Stomach (tissue), 4 donors: ENCODE measurements at regions not wholly inside any gene's neighbourhood (a gene's known extent, or its start where the extent isn't known, plus 50 kb on each side); places are given as distances from the start of the nearest gene placed in this dataset.

ENCODE experiments used
- CTCF ChIP-seq, 7 experiments: fragments of 450-650 bp in 4 of 7; fragments of 200-600 bp in 3 of 7; sonication (generic) in 3 of 7; IDR thresholded peaks; one replicate each; pipeline ENCODE4 v1.5.1; 2016 to 2019; ENCODE audit warnings: antibody characterized with exemption in 7 of 7, control low read depth in 2 of 7, mild to moderate bottlenecking in 1 of 7
- POLR2A ChIP-seq, 4 donors: fragments of 450-650 bp; IDR thresholded peaks; one replicate each; pipeline ENCODE4 v1.6.1; 2016; ENCODE audit warnings: antibody characterized with exemption in 4 of 4, control low read depth in 2 of 4, mild to moderate bottlenecking in 1 of 4, moderate library complexity in 1 of 4

- no peak for TF ChIP-seq POLR2A (IDR thresholded peaks at IDR 0.05)
- no peak for TF ChIP-seq CTCF (IDR thresholded peaks at IDR 0.05)
These were observed 194.8 kb upstream of the PFN2 start for GRCh38 chr3:150165396-150166094.
